PFSK-1 (cell line): ENCODE measurements at regions not wholly inside any gene's neighbourhood (a gene's known extent, or its start where the extent isn't known, plus 50 kb on each side); places are given as distances from the start of the nearest gene placed in this dataset.

Experiments used
- FOXP2 ChIP-seq: optimal IDR thresholded peaks from 2 replicates; pipeline ENCODE3; 2011; ENCODE audit warnings: borderline replicate concordance, control low read depth, inconsistent platforms; ENCODE audit not compliant: insufficient read depth; ENCODE audit errors: extremely low read length, extremely low read depth
- POLR2AphosphoS5 ChIP-seq: IDR thresholded peaks from 2 replicates; pipeline ENCODE4 v1.6.1; 2012; ENCODE audit warnings: low read depth, mild to moderate bottlenecking, control low read depth, low read length, moderate library complexity
- SIN3A ChIP-seq: IDR thresholded peaks from 2 replicates; pipeline ENCODE4 v1.6.1; 2012; ENCODE audit warnings: mild to moderate bottlenecking, low read length, moderate library complexity, borderline replicate concordance; ENCODE audit not compliant: insufficient read depth
- TAF1 ChIP-seq: IDR thresholded peaks from 2 replicates; pipeline ENCODE4 v1.6.1; 2012; ENCODE audit warnings: low read length, control low read depth, borderline replicate concordance; ENCODE audit not compliant: insufficient read depth
- TF ChIP-seq, protein P1 (sequence below), 2 experiments: IDR thresholded peaks; 2 replicates each; pipeline versions ENCODE4 v1.6.1 to v1.8.0; 2011 to 2012; ENCODE audit warnings: low read depth in 2 of 2, low read length in 2 of 2, control low read depth in 1 of 2, inconsistent platforms in 1 of 2, mild to moderate bottlenecking in 1 of 2, moderate library complexity in 1 of 2; ENCODE audit not compliant: insufficient read depth in 1 of 2

DNA sequence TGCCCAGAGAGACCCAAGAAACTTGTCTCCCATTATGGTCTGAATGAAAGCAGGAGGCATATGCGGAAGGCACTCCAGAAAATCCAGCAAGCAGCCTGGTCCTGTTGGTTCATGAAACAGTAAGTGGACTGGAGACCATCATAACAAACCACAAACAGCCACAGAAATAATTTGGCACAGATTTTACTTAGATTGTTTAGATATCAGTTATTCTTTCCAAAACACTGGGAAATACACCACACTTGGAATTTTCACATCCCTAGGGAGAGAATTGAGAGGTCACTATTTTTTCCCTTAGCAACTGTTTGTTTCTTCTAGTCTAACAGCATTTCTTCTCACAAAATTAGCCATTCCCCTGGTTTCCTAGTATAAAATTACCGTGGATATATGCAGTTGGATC, 300.8 kb downstream of the OSTF1 start:
- TF ChIP-seq, protein P1, sequence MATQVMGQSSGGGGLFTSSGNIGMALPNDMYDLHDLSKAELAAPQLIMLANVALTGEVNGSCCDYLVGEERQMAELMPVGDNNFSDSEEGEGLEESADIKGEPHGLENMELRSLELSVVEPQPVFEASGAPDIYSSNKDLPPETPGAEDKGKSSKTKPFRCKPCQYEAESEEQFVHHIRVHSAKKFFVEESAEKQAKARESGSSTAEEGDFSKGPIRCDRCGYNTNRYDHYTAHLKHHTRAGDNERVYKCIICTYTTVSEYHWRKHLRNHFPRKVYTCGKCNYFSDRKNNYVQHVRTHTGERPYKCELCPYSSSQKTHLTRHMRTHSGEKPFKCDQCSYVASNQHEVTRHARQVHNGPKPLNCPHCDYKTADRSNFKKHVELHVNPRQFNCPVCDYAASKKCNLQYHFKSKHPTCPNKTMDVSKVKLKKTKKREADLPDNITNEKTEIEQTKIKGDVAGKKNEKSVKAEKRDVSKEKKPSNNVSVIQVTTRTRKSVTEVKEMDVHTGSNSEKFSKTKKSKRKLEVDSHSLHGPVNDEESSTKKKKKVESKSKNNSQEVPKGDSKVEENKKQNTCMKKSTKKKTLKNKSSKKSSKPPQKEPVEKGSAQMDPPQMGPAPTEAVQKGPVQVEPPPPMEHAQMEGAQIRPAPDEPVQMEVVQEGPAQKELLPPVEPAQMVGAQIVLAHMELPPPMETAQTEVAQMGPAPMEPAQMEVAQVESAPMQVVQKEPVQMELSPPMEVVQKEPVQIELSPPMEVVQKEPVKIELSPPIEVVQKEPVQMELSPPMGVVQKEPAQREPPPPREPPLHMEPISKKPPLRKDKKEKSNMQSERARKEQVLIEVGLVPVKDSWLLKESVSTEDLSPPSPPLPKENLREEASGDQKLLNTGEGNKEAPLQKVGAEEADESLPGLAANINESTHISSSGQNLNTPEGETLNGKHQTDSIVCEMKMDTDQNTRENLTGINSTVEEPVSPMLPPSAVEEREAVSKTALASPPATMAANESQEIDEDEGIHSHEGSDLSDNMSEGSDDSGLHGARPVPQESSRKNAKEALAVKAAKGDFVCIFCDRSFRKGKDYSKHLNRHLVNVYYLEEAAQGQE (IDR thresholded peaks at IDR 0.05; ENCODE audit: insufficient read depth in 1 of 2, low read depth in 2 of 2, low read length in 2 of 2) = no peak
- TF ChIP-seq FOXP2 (no peak), SIN3A (no peak), POLR2AphosphoS5 (no peak), TAF1 (no peak)

DNA sequence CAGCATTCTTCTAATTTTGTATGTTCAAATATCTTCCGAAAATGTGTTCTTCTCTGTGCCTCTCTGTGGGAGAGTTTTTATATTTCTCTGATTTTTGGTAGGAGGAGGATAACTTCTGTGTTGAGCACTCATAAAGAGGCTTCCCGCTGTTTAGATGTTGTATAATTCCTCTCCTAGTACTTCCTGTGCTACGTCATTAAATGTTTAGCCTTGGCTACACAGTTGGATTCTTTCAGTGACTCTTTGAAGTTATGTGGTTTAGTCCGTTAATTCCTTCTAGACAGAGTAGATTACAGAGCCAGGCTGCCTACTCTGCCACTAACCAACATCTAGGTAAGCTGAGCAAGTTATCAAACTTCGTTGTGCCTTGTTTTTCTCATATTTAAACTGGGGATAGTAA, 302.6 kb downstream of the OSTF1 start:
- TF ChIP-seq TAF1 (no peak), POLR2AphosphoS5 (no peak), FOXP2 (no peak), SIN3A (no peak)
- TF ChIP-seq, protein P1 (IDR thresholded peaks at IDR 0.05; ENCODE audit: insufficient read depth in 1 of 2, low read depth in 2 of 2, low read length in 2 of 2) = no peak

DNA sequence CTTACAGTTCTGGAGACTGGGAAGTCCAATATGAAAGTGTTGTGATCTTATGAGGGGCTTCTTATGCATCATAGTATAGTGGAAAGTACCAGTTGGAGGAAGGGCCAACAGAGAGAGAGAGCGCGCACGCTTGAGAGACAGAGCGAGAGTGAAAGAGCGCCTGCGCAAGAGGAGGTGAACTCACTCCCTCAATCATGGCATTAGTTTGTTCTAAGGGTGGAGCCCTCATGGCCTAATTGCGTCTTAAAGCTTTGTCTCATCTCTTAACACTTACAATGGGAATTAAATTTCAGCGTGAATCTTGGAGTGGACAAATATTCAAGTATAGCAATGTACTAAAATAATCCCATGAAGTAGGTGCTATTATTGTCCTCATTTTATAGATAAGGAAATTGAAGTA, 303.2 kb downstream of the OSTF1 start:
- TF ChIP-seq, protein P1 (IDR thresholded peaks at IDR 0.05; ENCODE audit: insufficient read depth in 1 of 2, low read depth in 2 of 2, low read length in 2 of 2) = no peak
- no peak for TF ChIP-seq POLR2AphosphoS5

DNA sequence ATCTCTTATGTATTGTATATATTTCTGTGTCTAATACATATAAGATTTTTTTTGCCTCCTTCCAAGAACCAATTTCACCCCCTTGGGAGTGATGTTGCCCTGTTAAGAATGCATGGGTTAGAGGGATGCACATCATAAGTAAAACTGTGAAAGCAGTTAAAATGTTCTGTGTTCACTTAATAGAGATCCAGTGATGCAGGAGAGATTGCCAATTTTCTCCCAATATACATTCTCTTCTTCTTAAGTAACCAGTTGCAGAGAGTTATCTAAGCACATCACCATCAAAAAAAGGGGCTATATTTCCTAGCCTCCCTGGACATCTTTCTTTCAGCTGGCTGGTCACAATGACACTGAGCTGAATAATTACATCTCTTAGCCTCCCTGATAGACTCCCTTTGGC, 307.0 kb downstream of the OSTF1 start:
- TF ChIP-seq FOXP2 (no peak), POLR2AphosphoS5 (no peak), SIN3A (no peak)
- TF ChIP-seq, protein P1 (IDR thresholded peaks at IDR 0.05; ENCODE audit: insufficient read depth in 1 of 2, low read depth in 2 of 2, low read length in 2 of 2) = no peak

DNA sequence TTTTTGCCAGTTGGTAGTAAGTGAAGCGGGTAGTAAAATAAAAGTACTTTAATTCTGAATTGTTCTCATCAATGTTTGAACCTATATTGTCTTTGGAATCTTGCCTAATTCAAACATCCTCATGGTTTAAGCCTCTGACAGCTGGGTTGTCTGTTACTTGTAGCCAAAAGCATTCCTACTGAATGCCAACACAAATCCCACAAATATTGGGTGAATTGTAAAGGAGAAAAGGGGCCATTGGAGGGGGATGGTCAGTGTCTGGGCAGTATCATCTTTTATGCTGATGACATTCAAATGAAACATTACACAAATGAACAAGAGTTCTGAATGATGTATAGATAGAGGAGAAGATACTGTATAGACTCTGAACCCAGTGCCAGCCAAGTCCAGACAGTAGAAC, 309.5 kb downstream of the OSTF1 start:
- TF ChIP-seq, protein P1 (IDR thresholded peaks at IDR 0.05; ENCODE audit: insufficient read depth in 1 of 2, low read depth in 2 of 2, low read length in 2 of 2) = no peak
- TF ChIP-seq FOXP2 (no peak), TAF1 (no peak), SIN3A (no peak), POLR2AphosphoS5 (no peak)
